22Rv1 (cell line): ENCODE measurements at regions not wholly inside any gene's neighbourhood (a gene's known extent, or its start where the extent isn't known, plus 50 kb on each side); places are given as distances from the start of the nearest gene placed in this dataset.

ENCODE experiments used
- ZFX ChIP-seq: fragments of 450-650 bp; IDR thresholded peaks from 2 replicates; pipeline ENCODE4 v1.6.1; 2017; ENCODE audit warnings: antibody characterized with exemption, borderline replicate concordance
- TF ChIP-seq, protein P1 (sequence below): fragments of 450-650 bp; IDR thresholded peaks from 2 replicates; pipeline ENCODE4 v1.5.1; 2017; ENCODE audit warnings: mild to moderate bottlenecking

DNA sequence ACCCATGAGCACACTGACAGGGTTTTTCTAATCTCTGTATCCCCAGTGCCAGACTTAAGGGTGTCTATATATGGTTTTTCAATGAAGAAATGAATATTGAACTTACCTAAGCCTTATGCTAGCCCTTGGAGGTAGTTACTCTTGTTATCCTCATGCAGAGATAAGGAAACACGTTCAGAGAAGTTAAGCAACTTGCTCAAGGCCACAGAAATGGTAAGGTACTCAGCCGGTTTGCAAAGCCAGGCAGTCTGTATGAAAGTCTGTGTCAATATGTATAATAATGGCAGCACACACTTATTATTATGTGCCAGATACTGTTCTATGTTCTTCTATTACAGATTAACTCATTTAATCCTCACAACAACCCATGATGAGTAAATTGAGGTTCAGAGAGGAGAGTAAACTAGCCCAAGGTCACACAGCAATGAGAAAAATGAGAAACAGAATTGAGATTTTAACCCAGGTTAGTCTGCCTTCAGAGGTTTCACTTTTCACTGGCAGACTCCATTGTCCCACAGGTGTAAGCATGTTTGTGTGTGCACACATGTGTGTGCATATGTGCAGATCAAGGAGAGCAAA, 54.6 kb upstream of the CSF3R start:
- TF ChIP-seq, protein P1, sequence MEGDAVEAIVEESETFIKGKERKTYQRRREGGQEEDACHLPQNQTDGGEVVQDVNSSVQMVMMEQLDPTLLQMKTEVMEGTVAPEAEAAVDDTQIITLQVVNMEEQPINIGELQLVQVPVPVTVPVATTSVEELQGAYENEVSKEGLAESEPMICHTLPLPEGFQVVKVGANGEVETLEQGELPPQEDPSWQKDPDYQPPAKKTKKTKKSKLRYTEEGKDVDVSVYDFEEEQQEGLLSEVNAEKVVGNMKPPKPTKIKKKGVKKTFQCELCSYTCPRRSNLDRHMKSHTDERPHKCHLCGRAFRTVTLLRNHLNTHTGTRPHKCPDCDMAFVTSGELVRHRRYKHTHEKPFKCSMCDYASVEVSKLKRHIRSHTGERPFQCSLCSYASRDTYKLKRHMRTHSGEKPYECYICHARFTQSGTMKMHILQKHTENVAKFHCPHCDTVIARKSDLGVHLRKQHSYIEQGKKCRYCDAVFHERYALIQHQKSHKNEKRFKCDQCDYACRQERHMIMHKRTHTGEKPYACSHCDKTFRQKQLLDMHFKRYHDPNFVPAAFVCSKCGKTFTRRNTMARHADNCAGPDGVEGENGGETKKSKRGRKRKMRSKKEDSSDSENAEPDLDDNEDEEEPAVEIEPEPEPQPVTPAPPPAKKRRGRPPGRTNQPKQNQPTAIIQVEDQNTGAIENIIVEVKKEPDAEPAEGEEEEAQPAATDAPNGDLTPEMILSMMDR = no peak
- no peak for TF ChIP-seq ZFX
